ENCODE measurements at regions not wholly inside any gene's neighbourhood (a gene's known extent, or its start where the extent isn't known, plus 50 kb on each side); places are given as distances from the start of the nearest gene placed in this dataset.

- POLR2A ChIA-PET: no interaction called here
- H3K27me3 Mint-ChIP-seq: peaks cover 10% of the 10 kb centered on the region
- intact Hi-C loops (cut with micrococcal nuclease): no loop called here
- H3K4me1 Mint-ChIP-seq (ENCODE audit: low read depth): peaks cover 2% of the 10 kb centered on the region
- CTCF ChIA-PET: no interaction called here
- no peaks in the 10 kb centered on the region for H3K36me3 Mint-ChIP-seq
- no peak overlapping the region for H3K27ac Mint-ChIP-seq
- no peak for DNase-seq
- H3K9me3 Mint-ChIP-seq: no peaks in the 10 kb centered on the region
- H3K4me3 Mint-ChIP-seq: no peak overlapping the region
These were observed 56.4 kb downstream of the CD24 start for GRCh38 chr6:106918115-106918514.

- Mint-ChIP-seq H3K27me3 (peaks cover 8% of the 10 kb centered on the region), H3K4me3 (no peak overlapping the region), H3K27ac (no peak overlapping the region), H3K4me1 (ENCODE audit: low read depth) (peaks cover 2% of the 10 kb centered on the region), H3K36me3 (no peaks in the 10 kb centered on the region), H3K9me3 (no peaks in the 10 kb centered on the region)
- no peak for DNase-seq
- ChIA-PET POLR2A (no interaction called here), CTCF (no interaction called here)
- intact Hi-C loops (cut with micrococcal nuclease): no loop called here
These were observed 57.6 kb downstream of the CD24 start for GRCh38 chr6:106916891-106917290.

GRCh38 chr6:106913676-106914280 is 60.8 kb downstream of the CD24 start:
- CTCF ChIA-PET: no interaction called here

GRCh38 chr6:106913111-106913510 is 61.4 kb downstream of the CD24 start:
- no peak for DNase-seq
- no peaks in the 10 kb centered on the region for H3K36me3 Mint-ChIP-seq
- H3K27ac Mint-ChIP-seq: no peak overlapping the region
- H3K9me3 Mint-ChIP-seq: no peaks in the 10 kb centered on the region
- peaks cover 2% of the 10 kb centered on the region for H3K4me1 Mint-ChIP-seq (ENCODE audit: low read depth)
- peaks cover 3% of the 10 kb centered on the region for H3K27me3 Mint-ChIP-seq
- H3K4me3 Mint-ChIP-seq: no peak overlapping the region
- intact Hi-C loops (cut with micrococcal nuclease): no loop called here
- ChIA-PET POLR2A (no interaction called here), CTCF (no interaction called here)

More at GRCh38 chr6:106913676-106914280, 60.8 kb downstream of the CD24 start:
- POLR2A ChIA-PET: no interaction called here
- intact Hi-C loops (cut with micrococcal nuclease): no loop called here
- H3K9me3 Mint-ChIP-seq: no peaks in the 10 kb centered on the region
- no peak overlapping the region for H3K27ac Mint-ChIP-seq
- H3K4me3 Mint-ChIP-seq: no peak overlapping the region
- H3K36me3 Mint-ChIP-seq: no peaks in the 10 kb centered on the region
- peaks cover 3% of the 10 kb centered on the region for H3K27me3 Mint-ChIP-seq
- H3K4me1 Mint-ChIP-seq (ENCODE audit: low read depth): peaks cover 2% of the 10 kb centered on the region
- no peak for DNase-seq

- ChIA-PET POLR2A (no interaction called here), CTCF (no interaction called here)
- Mint-ChIP-seq H3K27me3 (no peaks in the 10 kb centered on the region), H3K27ac (no peak overlapping the region), H3K9me3 (no peaks in the 10 kb centered on the region), H3K4me1 (ENCODE audit: low read depth) (peaks cover 2% of the 10 kb centered on the region), H3K4me3 (no peak overlapping the region), H3K36me3 (no peaks in the 10 kb centered on the region)
- DNase-seq: no peak
- intact Hi-C loops (cut with micrococcal nuclease): no loop called here
These were observed 62.4 kb downstream of the CD24 start for GRCh38 chr6:106912091-106912490.

GRCh38 chr6:106910999-106911949 is 63.3 kb downstream of the CD24 start:
- intact Hi-C loops (cut with micrococcal nuclease): no loop called here

GRCh38 chr6:106908386-106908840 is 66.1 kb downstream of the CD24 start:
- DNase-seq: no peak
- intact Hi-C loops (cut with micrococcal nuclease): no loop called here
- Mint-ChIP-seq H3K36me3 (no peaks in the 10 kb centered on the region), H3K4me1 (ENCODE audit: low read depth) (no peaks in the 10 kb centered on the region), H3K27me3 (no peaks in the 10 kb centered on the region), H3K4me3 (no peak overlapping the region), H3K27ac (no peak overlapping the region), H3K9me3 (no peaks in the 10 kb centered on the region)
- ChIA-PET POLR2A (no interaction called here), CTCF (no interaction called here)

More at GRCh38 chr6:106910999-106911949, 63.3 kb downstream of the CD24 start:
- Mint-ChIP-seq H3K9me3 (no peaks in the 10 kb centered on the region), H3K4me1 (ENCODE audit: low read depth) (peaks cover 2% of the 10 kb centered on the region), H3K27me3 (no peaks in the 10 kb centered on the region), H3K36me3 (no peaks in the 10 kb centered on the region), H3K4me3 (no peak overlapping the region), H3K27ac (no peak overlapping the region)
- DNase-seq: no peak
- ChIA-PET CTCF (no interaction called here), POLR2A (no interaction called here)

DNA sequence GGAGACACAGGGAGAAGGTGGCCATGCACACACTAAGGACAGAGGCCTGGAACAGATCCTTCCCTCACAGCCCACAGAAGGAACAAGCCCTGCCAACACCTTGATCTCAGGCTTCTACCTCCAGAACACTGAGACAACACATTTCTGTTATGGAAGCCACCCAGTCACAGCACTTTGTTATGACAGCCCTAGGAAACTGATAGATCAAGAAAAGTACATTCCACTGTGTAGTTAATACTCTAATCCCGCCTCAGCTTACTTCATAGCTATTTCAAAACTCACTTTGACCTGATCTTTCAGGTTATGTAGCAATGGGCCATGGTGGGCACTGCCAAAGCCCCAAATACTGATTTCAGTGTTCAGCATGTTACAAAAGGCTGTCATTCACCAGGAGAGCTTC is 66.8 kb downstream of the CD24 start:
- Mint-ChIP-seq H3K27ac (no peak overlapping the region), H3K4me1 (ENCODE audit: low read depth) (no peaks in the 10 kb centered on the region), H3K9me3 (no peaks in the 10 kb centered on the region), H3K4me3 (no peak overlapping the region), H3K27me3 (no peaks in the 10 kb centered on the region), H3K36me3 (no peaks in the 10 kb centered on the region)
- ChIA-PET CTCF (no interaction called here), POLR2A (no interaction called here)
- intact Hi-C loops (cut with micrococcal nuclease): no loop called here
- no peak for DNase-seq

GRCh38 chr6:106906232-106906631 is 68.3 kb downstream of the CD24 start:
- intact Hi-C loops (cut with micrococcal nuclease): no loop called here
- peaks cover 2% of the 10 kb centered on the region for H3K9me3 Mint-ChIP-seq
- ChIA-PET POLR2A (no interaction called here), CTCF (interaction anchor here (0.7 kb wide), 1 partner anchor 9 kb away, joined by 3 read pairs; no protein-coding TSS in a partner anchor)
- DNase-seq: no peak
- no peaks in the 10 kb centered on the region for H3K4me1 Mint-ChIP-seq (ENCODE audit: low read depth)
- no peak overlapping the region for H3K4me3 Mint-ChIP-seq
- no peaks in the 10 kb centered on the region for H3K27me3 Mint-ChIP-seq
- H3K36me3 Mint-ChIP-seq: no peaks in the 10 kb centered on the region
- no peak overlapping the region for H3K27ac Mint-ChIP-seq

GRCh38 chr6:106903299-106903698 is 71.2 kb downstream of the CD24 start:
- POLR2A ChIA-PET: no interaction called here
- no peaks in the 10 kb centered on the region for H3K27me3 Mint-ChIP-seq
- no peak overlapping the region for H3K27ac Mint-ChIP-seq
- H3K9me3 Mint-ChIP-seq: peaks cover 11% of the 10 kb centered on the region
- no peaks in the 10 kb centered on the region for H3K36me3 Mint-ChIP-seq
- H3K4me1 Mint-ChIP-seq (ENCODE audit: low read depth): no peaks in the 10 kb centered on the region
- no peak overlapping the region for H3K4me3 Mint-ChIP-seq
- no peak for DNase-seq
- CTCF ChIA-PET: no interaction called here
- intact Hi-C loops (cut with micrococcal nuclease): no loop called here

- no peaks in the 10 kb centered on the region for H3K36me3 Mint-ChIP-seq
- CTCF ChIA-PET: no interaction called here
- H3K27me3 Mint-ChIP-seq: peaks cover 7% of the 10 kb centered on the region
- H3K4me1 Mint-ChIP-seq (ENCODE audit: low read depth): no peaks in the 10 kb centered on the region
- no peak for DNase-seq
- peaks cover 11% of the 10 kb centered on the region for H3K9me3 Mint-ChIP-seq
- H3K4me3 Mint-ChIP-seq: no peak overlapping the region
- H3K27ac Mint-ChIP-seq: no peak overlapping the region
- intact Hi-C loops (cut with micrococcal nuclease): no loop called here
- POLR2A ChIA-PET: no interaction called here
These were observed 73.5 kb downstream of the CD24 start for GRCh38 chr6:106901062-106901461.

GRCh38 chr6:106899697-106900096 is 74.8 kb downstream of the CD24 start:
- Mint-ChIP-seq H3K9me3 (peaks cover 11% of the 10 kb centered on the region), H3K4me1 (ENCODE audit: low read depth) (no peaks in the 10 kb centered on the region), H3K27me3 (peaks cover 7% of the 10 kb centered on the region), H3K4me3 (no peak overlapping the region), H3K36me3 (no peaks in the 10 kb centered on the region), H3K27ac (no peak overlapping the region)
- ChIA-PET CTCF (no interaction called here), POLR2A (no interaction called here)
- intact Hi-C loops (cut with micrococcal nuclease): no loop called here
- no peak for DNase-seq

DNA sequence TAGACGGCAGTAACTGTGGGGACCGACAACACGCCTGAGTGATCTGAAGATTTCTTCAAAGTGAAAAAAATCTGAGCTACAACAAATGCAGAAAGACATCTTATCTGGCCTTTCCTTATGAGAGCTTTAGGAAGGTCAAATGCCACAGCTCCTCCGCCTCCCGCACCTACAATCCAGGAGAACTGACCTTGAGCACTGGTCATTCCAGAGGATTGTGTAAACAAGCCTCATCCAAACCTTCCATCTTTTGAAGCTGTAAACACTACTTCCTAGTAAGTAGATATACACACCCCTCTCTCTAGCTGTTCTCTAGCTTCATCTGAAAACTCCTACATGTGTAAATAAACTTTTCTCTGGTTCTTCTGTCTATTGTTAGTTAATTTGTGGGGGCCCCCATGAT is 76.9 kb downstream of the CD24 start:
- no peak overlapping the region for H3K27ac Mint-ChIP-seq
- H3K36me3 Mint-ChIP-seq: no peaks in the 10 kb centered on the region
- CTCF ChIA-PET: interaction anchor here (0.7 kb wide), 1 partner anchor 9 kb away, joined by 3 read pairs; no protein-coding TSS in a partner anchor
- POLR2A ChIA-PET: no interaction called here
- intact Hi-C loops (cut with micrococcal nuclease): no loop called here
- H3K4me1 Mint-ChIP-seq (ENCODE audit: low read depth): no peaks in the 10 kb centered on the region
- peaks cover 19% of the 10 kb centered on the region for H3K27me3 Mint-ChIP-seq
- no peak overlapping the region for H3K4me3 Mint-ChIP-seq
- DNase-seq: no peak
- H3K9me3 Mint-ChIP-seq: peaks cover 11% of the 10 kb centered on the region

Measured in activated CD4-positive, alpha-beta memory T cell treated with anti-CD3 and anti-CD28 coated beads for 36 hours (primary cell).